ENCODE measurements at regions not wholly inside any gene's neighbourhood (a gene's known extent, or its start where the extent isn't known, plus 50 kb on each side); places are given as distances from the start of the nearest gene placed in this dataset.
"Not testable (repeated sequence)": the region's sequence is repeated elsewhere in the genome, so short reads cannot be mapped to it uniquely, and the experiment has no call there.

- DNase-seq = no peak
These were observed 737.8 kb downstream of the RERGL start for GRCh38 chr12:17352164-17352563.

- no peak for DNase-seq
These were observed 741.7 kb downstream of the RERGL start for GRCh38 chr12:17348311-17348710.

- no peak for DNase-seq
These were observed 738.7 kb upstream of the LMO3 start for GRCh38 chr12:17344649-17345048.

- no peak for DNase-seq
These were observed 736.5 kb upstream of the LMO3 start for GRCh38 chr12:17342381-17342961.

- no peak for DNase-seq
These were observed 729.5 kb upstream of the LMO3 start for GRCh38 chr12:17335487-17335886.

- DNase-seq = no peak
These were observed 728.8 kb upstream of the LMO3 start for GRCh38 chr12:17334784-17335183.

- no peak for DNase-seq
These were observed 727.3 kb upstream of the LMO3 start for GRCh38 chr12:17333287-17333686.

GRCh38 chr12:17326649-17327048, 720.7 kb upstream of the LMO3 start:
- no peak for DNase-seq

- no peak for DNase-seq
These were observed 716.1 kb upstream of the LMO3 start for GRCh38 chr12:17322090-17322489.

- no peak for DNase-seq
These were observed 698.8 kb upstream of the LMO3 start for GRCh38 chr12:17304503-17305347.

- no peak for DNase-seq
These were observed 696.0 kb upstream of the LMO3 start for GRCh38 chr12:17302001-17302400.

GRCh38 chr12:17301544-17301943, 695.6 kb upstream of the LMO3 start:
- DNase-seq = no peak

- DNase-seq = no peak
These were observed 690.9 kb upstream of the LMO3 start for GRCh38 chr12:17296882-17297281.

GRCh38 chr12:17286874-17287273, 680.9 kb upstream of the LMO3 start:
- DNase-seq = no peak

- DNase-seq = no peak
These were observed 678.9 kb upstream of the LMO3 start for GRCh38 chr12:17284873-17285272.

GRCh38 chr12:17283563-17283962, 677.6 kb upstream of the LMO3 start:
- no peak for DNase-seq

- not testable (repeated sequence) for DNase-seq
These were observed 676.2 kb upstream of the LMO3 start for GRCh38 chr12:17282169-17282568.

- DNase-seq = no peak
These were observed 673.0 kb upstream of the LMO3 start for GRCh38 chr12:17278946-17279345.

GRCh38 chr12:17276196-17276595, 670.2 kb upstream of the LMO3 start:
- no peak for DNase-seq

- DNase-seq = no peak
These were observed 660.9 kb upstream of the LMO3 start for GRCh38 chr12:17266856-17267255.

- no peak for DNase-seq
These were observed 658.6 kb upstream of the LMO3 start for GRCh38 chr12:17264603-17265002.

GRCh38 chr12:17239874-17240273, 633.9 kb upstream of the LMO3 start:
- no peak for DNase-seq

- DNase-seq = no peak
These were observed 630.0 kb upstream of the LMO3 start for GRCh38 chr12:17235996-17236395.

- peak; percentile 15 for DNase-seq
These were observed 610.0 kb upstream of the LMO3 start for GRCh38 chr12:17215759-17216570.
